ENCODE measurements at regions not wholly inside any gene's neighbourhood (a gene's known extent, or its start where the extent isn't known, plus 50 kb on each side); places are given as distances from the start of the nearest gene placed in this dataset.

GRCh38 chr2:30362468-30363081, 84.5 kb upstream of the LCLAT1 start:
- peak; percentile 71 for DNase-seq

GRCh38 chr2:30363406-30363805, 83.6 kb upstream of the LCLAT1 start:
- in situ Hi-C loops (cut with HindIII; ENCODE audit: low pct_ligation_motif_present, low pct_unique_long_range_greater_than_20kb, low sequenced_read_pairs), result no loop called here

More at GRCh38 chr2:30362468-30363081, 84.5 kb upstream of the LCLAT1 start:
- in situ Hi-C loops (cut with HindIII; ENCODE audit: low pct_ligation_motif_present, low pct_unique_long_range_greater_than_20kb, low sequenced_read_pairs), result no loop called here

GRCh38 chr2:30365201-30365600, 81.8 kb upstream of the LCLAT1 start:
- no peak for DNase-seq
- in situ Hi-C loops (cut with HindIII; ENCODE audit: low pct_ligation_motif_present, low pct_unique_long_range_greater_than_20kb, low sequenced_read_pairs), result no loop called here

More at GRCh38 chr2:30363406-30363805, 83.6 kb upstream of the LCLAT1 start:
- no peak for DNase-seq

GRCh38 chr2:30366199-30366691, 80.8 kb upstream of the LCLAT1 start:
- no peak for DNase-seq

GRCh38 chr2:30367232-30368070, 79.6 kb upstream of the LCLAT1 start:
- in situ Hi-C loops (cut with HindIII; ENCODE audit: low pct_ligation_motif_present, low pct_unique_long_range_greater_than_20kb, low sequenced_read_pairs), result no loop called here
- no peak for DNase-seq

More at GRCh38 chr2:30366199-30366691, 80.8 kb upstream of the LCLAT1 start:
- in situ Hi-C loops (cut with HindIII; ENCODE audit: low pct_ligation_motif_present, low pct_unique_long_range_greater_than_20kb, low sequenced_read_pairs), result no loop called here

GRCh38 chr2:30368258-30368657, 78.8 kb upstream of the LCLAT1 start:
- in situ Hi-C loops (cut with HindIII; ENCODE audit: low pct_ligation_motif_present, low pct_unique_long_range_greater_than_20kb, low sequenced_read_pairs), result no loop called here
- no peak for DNase-seq

- in situ Hi-C loops (cut with HindIII; ENCODE audit: low pct_ligation_motif_present, low pct_unique_long_range_greater_than_20kb, low sequenced_read_pairs), result no loop called here
- no peak for DNase-seq
Measured at GRCh38 chr2:30371028-30371689, 75.9 kb upstream of the LCLAT1 start.

- in situ Hi-C loops (cut with HindIII; ENCODE audit: low pct_ligation_motif_present, low pct_unique_long_range_greater_than_20kb, low sequenced_read_pairs), result no loop called here
- no peak for DNase-seq
Measured at GRCh38 chr2:30371772-30372373, 75.2 kb upstream of the LCLAT1 start.

- in situ Hi-C loops (cut with HindIII; ENCODE audit: low pct_ligation_motif_present, low pct_unique_long_range_greater_than_20kb, low sequenced_read_pairs), result no loop called here
- no peak for DNase-seq
Measured at GRCh38 chr2:30372826-30373225, 74.2 kb upstream of the LCLAT1 start.

- DNase-seq, result no peak
- in situ Hi-C loops (cut with HindIII; ENCODE audit: low pct_ligation_motif_present, low pct_unique_long_range_greater_than_20kb, low sequenced_read_pairs), result no loop called here
Measured at GRCh38 chr2:30373881-30374302, 73.2 kb upstream of the LCLAT1 start.

- no peak for DNase-seq
- in situ Hi-C loops (cut with HindIII; ENCODE audit: low pct_ligation_motif_present, low pct_unique_long_range_greater_than_20kb, low sequenced_read_pairs), result no loop called here
Measured at GRCh38 chr2:30374380-30374779, 72.7 kb upstream of the LCLAT1 start.

- in situ Hi-C loops (cut with HindIII; ENCODE audit: low pct_ligation_motif_present, low pct_unique_long_range_greater_than_20kb, low sequenced_read_pairs), result no loop called here
- no peak for DNase-seq
Measured at GRCh38 chr2:30375915-30376314, 71.1 kb upstream of the LCLAT1 start.

GRCh38 chr2:30379481-30379880, 67.6 kb upstream of the LCLAT1 start:
- in situ Hi-C loops (cut with HindIII; ENCODE audit: low pct_ligation_motif_present, low pct_unique_long_range_greater_than_20kb, low sequenced_read_pairs), result no loop called here
- no peak for DNase-seq

GRCh38 chr2:30380824-30381223, 66.2 kb upstream of the LCLAT1 start:
- no peak for DNase-seq
- in situ Hi-C loops (cut with HindIII; ENCODE audit: low pct_ligation_motif_present, low pct_unique_long_range_greater_than_20kb, low sequenced_read_pairs), result no loop called here

GRCh38 chr2:30382162-30382783, 64.8 kb upstream of the LCLAT1 start:
- in situ Hi-C loops (cut with HindIII; ENCODE audit: low pct_ligation_motif_present, low pct_unique_long_range_greater_than_20kb, low sequenced_read_pairs), result no loop called here
- DNase-seq, result no peak

GRCh38 chr2:30382995-30383394, 64.1 kb upstream of the LCLAT1 start:
- in situ Hi-C loops (cut with HindIII; ENCODE audit: low pct_ligation_motif_present, low pct_unique_long_range_greater_than_20kb, low sequenced_read_pairs), result no loop called here
- no peak for DNase-seq

GRCh38 chr2:30385327-30385726, 61.7 kb upstream of the LCLAT1 start:
- DNase-seq, result peak; percentile 57
- in situ Hi-C loops (cut with HindIII; ENCODE audit: low pct_ligation_motif_present, low pct_unique_long_range_greater_than_20kb, low sequenced_read_pairs), result no loop called here

GRCh38 chr2:30392097-30392496, 54.9 kb upstream of the LCLAT1 start:
- in situ Hi-C loops (cut with HindIII; ENCODE audit: low pct_ligation_motif_present, low pct_unique_long_range_greater_than_20kb, low sequenced_read_pairs), result no loop called here
- DNase-seq, result no peak

All from ACHN (cell line).